ENCODE measurements at regions not wholly inside any gene's neighbourhood (a gene's known extent, or its start where the extent isn't known, plus 50 kb on each side); places are given as distances from the start of the nearest gene placed in this dataset.
A peak's percentile ranks its signal among the peaks of the same experiment; 100 is the strongest.

DNA sequence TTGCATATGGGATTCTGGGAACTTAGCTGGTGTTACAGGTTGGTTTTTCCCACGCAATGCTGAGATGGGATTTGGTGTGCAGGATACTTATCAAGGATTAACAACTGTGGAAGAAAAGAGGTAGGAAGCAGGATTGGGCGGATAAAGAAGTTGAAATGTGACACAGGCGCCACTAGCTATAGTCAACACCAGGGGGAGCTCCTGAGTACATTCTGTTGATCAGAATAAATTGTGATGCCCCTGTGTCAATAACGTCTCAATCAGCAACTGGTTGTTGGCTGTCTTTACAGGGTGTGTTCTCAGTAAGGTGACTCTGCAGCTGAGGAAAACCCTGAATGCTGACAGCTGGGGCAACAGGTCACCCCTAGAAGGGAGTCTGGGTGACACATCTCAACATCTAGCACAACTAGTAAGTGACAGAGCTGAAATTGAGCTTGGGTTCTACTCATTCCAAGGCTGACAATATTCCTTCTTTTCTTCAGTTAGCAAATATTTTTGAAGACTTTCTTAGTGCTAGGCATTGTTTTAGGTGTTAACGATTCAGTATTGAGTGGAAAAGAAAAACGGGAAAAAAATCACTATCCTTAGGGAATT is 143.0 kb downstream of the ARL6IP6 start:
- peak; percentile 77 for DNase-seq

DNA sequence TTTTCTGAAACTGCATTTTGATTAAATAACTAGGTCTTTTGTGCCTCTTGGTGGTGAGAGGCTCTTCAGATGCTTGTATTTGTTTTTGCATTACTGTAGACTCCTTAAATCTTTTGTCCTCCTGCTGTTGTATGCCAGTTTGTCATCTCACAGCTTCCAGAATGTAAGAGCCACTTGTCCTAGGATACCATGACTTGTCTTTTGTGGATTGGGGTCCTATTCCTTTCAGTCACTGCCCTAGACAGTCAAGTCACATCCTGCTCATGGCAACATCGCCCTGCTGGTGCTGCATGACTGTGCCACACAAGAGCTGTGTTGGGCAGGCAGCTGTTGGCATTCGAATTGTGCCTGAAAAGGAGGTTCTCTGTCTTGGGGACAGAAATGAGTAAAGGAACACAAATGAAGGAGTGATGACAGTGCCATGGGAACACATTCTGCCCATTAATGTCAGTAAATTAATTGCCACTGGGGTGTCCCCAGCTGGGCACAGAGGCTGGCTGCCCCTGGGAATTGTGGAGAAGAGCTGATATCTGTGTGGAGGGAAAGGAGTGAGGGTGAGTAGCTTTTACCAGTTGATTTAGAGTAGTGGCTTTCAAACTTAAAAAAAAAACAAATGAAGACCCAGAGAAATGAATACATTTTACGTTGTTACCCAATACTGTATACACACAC is 140.3 kb downstream of the ARL6IP6 start:
- DNase-seq = no peak

DNA sequence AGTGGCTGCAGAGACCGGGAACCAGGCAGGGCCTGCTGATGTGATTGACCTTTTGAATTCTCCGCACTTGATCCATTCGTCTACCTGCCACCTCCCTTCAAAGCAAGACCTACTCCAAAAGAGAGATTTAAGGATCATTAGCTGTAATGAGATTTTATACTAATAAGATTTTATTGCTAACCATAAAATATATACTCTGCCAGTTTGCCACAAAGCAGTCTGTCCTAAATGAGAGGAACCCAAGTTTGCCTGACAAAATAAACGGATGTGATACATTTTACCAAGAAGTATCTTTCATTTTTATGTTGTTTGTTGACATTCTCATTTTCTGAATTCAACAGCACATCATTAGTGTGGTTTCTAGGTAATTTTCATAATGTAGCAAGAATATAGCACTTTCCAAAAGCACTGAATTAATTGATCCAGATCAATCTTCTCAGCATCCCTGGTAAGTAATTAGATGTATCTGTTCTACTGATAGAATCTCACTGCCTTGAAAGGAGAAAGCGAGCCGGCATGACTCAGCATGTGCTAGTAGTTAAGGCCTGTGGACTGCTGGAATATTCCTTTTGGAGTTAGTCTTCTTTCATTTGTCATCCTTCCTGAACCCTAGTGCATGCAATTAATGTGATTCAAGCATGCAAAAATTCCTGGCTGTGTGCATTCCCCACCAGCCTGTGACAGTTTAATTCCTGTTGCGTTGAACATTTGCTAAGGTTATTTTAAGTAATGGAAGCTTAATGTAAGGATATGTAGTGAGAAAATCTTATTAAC is 128.5 kb downstream of the ARL6IP6 start:
- DNase-seq = no peak

DNA sequence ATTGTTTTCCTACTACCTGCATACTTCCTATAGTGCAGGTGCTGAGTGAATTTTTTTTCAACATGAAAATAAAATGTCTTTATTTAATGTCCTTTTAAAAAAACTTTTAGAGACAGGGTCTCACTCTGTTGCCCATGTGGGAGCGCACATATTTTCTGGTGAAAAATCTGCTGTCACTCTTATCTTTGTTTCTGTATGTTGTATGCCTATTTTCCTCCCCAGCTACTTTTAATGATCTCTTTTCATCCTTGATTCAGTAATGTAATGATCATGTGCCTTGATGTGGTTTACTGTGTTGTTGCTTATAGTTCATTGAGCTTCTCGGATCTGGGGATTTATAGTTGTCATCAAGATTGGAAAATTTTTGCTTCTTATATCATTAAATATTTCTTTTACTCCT is 117.3 kb downstream of the ARL6IP6 start:
- no peak for DNase-seq

DNA sequence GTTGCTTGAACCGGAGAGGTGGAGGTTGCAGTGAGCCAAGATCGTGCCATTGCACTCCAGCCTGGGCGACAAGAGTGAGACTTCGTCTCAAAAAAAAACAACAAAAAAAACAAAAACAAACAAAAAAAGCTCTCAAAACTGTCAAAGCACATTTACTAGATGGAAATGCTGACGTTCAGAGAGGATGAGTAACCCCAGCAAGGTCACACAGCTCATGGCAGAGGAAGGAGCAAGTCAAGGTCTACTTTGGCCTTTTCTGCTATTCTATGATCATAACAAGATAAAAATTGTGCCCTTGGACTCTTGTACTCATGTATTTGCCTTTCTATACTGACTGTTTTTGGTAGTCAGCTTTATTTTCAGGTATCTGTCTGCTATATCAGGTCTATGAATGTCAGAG is 109.5 kb downstream of the ARL6IP6 start:
- DNase-seq = no peak

DNA sequence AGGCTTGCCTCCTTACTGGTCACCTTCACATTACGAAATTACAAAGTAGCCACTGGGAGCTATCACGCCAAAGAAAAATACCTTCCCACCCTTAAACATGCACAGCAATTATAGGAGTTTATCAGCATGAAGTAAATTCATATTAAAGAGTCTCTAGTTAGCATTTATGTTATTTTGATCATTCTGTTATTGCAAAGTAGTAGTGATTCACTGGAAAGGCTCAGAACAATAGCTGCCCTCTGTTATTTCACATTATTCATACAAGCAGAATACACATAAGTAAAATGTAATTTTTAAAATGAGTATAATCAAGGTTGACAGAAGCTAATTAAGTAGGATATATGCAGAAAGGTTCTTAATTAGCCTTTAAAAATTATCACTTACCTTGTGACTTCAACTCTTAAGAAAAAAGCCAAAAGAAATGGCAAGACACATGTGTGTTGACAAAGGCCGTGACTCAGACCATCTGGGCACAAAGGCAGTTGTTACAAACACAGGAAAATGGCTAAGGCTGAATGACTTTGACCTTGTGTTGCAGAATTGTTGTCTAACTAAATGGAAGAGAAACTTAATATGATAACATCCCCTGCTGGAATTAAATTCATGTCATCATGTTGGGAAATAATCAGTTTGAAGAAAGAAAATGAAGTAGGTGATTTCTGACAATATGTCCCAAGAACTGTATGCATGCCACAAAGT is 108.3 kb downstream of the ARL6IP6 start:
- DNase-seq = no peak

DNA sequence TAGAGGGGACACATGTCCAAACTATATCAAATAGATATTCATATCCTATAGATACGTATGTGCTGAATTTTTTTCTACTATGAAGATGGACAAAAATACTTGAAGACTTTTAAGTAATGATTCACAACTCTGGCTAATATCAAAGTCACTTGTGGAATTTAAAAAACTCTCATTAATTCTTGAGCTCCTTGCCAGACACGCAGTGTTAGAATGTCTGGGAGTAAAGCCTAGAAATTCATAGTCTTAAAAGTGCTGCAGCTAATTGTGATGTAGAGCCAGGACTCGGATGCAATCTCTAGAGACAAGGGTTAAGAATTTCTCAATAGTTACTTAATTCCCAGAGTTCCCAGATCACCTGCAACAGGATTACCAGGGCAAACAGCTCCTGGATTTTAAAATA is 107.4 kb downstream of the ARL6IP6 start:
- DNase-seq = no peak

DNA sequence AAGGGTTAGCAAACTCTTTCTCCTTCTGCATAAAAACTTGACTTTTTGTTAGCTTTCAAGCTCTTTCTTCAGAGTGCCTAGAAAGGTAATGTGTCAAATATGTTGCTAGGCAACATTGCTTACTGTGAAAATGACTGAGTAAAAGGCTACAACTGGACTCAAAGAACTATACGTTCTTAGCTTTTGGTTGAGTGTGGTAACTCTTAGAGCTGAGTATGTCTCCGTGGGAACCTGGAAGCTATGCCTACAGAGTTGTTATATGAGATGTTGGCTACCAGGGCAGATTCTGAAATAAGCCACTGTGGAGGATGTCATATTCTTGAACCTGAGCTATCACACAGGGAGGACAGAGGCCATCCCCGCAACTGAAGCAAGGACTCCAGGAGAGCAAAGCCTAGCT is 105.5 kb downstream of the ARL6IP6 start:
- no peak for DNase-seq

DNA sequence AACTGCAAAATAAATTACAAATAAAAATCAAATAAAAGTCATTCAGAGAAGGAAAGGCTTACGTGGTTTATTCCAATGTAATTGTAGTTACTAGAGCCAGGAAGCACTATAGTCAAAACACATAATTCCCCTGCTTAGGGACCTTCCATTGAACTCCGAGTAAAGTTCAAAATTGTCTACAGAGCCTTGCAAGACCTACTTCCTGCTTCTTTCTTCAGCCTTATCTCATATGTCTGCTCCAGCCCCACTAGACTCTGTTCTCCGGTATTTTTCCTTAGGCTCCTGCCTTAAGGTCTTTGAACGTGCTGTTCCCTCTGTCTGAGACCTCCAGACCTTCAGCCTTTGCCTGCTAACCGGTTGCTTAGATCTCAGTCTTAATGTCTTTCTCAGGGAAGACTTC is 104.3 kb downstream of the ARL6IP6 start:
- DNase-seq = no peak

DNA sequence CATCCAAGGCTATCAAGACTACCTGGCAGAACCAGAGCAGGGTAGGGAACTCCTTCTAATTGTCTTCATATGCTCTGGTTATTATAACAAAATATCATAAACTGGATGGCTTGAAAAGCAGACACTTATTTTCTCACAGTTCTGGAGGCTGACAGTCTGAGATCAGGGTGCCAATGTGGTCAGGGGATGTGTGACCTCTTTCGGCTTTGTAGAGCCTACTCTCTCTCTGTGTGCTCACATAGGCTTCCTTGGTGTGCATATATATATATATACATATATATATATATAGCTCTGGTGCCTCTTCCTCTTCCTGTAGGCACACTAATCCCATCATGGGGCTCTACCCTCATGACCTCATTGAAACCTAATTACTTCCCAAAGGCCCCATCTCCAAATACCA is 101.6 kb downstream of the ARL6IP6 start:
- DNase-seq = no peak

DNA sequence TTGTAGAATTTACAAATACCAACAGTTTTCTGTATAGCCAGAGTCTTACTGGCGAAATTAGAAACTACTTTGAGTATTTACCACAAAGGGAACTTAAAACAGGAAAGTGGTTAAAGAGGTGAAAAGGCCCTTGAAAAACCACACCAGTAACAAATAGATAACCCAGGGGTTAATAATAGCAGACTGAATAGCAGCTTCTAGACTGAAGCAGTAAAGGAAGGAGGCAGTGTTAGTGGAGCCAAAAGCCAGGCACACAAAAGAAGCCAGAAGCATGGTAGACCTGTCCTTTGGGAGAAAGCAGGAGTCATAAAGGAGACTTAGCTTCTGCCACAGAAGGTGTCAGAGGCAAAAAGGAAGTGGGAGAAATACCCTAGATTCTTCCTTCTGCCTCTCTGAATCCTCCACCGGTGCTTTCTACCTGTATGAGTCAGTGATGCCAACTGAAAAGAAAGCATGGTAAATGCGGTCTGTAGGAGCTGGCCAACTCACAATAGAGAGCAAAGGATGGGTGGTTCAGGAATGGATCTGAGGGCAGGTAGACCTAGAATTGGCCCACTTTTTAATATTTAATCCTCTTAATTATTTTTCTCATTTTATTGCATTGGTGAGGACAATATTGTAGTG is 97.3 kb downstream of the ARL6IP6 start:
- DNase-seq = no peak

DNA sequence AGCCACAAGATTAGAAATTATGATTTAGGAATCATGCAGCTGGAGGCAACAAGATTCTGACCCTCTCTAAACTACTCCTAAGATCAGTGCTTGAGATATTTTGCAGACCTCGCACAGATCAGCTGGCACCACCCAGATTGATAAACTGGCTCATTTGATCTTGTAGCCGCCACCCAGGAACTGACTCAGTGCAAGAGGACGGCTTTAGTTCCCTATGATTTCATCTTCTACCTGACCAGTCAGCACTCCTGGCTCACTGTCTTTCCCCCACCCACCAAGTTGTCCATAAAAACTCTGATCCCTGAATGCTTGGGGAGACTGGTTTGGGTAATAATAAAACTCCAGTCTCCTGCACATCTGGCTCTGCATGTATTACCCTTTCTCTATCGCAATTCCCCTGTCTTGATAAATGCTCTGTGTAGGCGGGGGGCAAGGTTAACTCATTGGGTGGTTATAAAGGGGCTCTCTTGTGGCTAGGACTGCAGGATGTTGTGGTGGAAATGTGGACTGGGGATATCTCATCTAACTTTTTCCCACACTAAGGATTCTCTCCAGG is 96.1 kb downstream of the ARL6IP6 start:
- DNase-seq = no peak

DNA sequence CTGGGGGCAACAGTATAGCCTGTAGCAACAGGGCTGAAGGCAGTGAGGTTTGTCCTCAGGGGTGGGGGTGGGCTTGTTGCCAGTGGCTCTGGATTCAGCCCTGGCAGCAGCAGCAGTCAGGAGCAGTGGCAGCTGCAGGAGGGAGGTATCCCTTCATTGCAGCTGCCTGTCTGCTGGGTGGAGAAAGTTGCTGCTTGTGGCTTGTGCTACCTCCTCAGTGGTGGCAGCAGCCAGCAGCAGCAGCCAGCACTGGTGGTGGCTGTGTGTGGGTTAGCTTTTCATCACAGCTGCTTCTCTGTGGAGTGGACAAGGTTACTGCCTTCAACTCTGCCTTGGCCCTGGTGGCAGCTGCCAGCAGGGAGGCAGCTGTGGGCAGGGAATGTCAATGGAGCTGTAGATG is 94.9 kb downstream of the ARL6IP6 start:
- no peak for DNase-seq

All from hematopoietic multipotent progenitor cell treated with erythropoietin and hydrocortisone succinate and interleukin-3 and kit ligand, for 6 days (in vitro differentiated cells).